Neural progenitor cell (in vitro differentiated cells): ENCODE measurements at regions not wholly inside any gene's neighbourhood (a gene's known extent, or its start where the extent isn't known, plus 50 kb on each side); places are given as distances from the start of the nearest gene placed in this dataset.

Experiments used
- CTCF ChIP-seq: fragments of 200-600 bp; sonication (generic); IDR thresholded peaks from 2 replicates; pipeline ENCODE4 v1.5.1; 2017; ENCODE audit warnings: antibody characterized with exemption, mild to moderate bottlenecking
- EZH2phosphoT487 ChIP-seq: fragments of 200-600 bp; sonication (generic); IDR thresholded peaks from 2 replicates; pipeline ENCODE4 v1.6.1; 2017; ENCODE audit warnings: antibody characterized with exemption

GRCh38 chr3:181239441-181239840 lies 249.9 kb upstream of the DNAJC19 start:
- TF ChIP-seq EZH2phosphoT487 (no peak), CTCF (no peak)
